Skeletal muscle tissue (tissue), 3 donors: ENCODE measurements at regions not wholly inside any gene's neighbourhood (a gene's known extent, or its start where the extent isn't known, plus 50 kb on each side); places are given as distances from the start of the nearest gene placed in this dataset.
A peak's percentile ranks its signal among the peaks of the same experiment; 100 is the strongest.

Source experiments
- H3K27ac ChIP-seq: one replicate; pipeline ENCODE4 v1.7.0; 2013; ENCODE audit warnings: mild to moderate bottlenecking, low read depth, low read length, inconsistent platforms
- H3K27me3 ChIP-seq, 3 donors: one replicate each; pipeline ENCODE4 v1.7.0; 2013; ENCODE audit warnings: low read length in 3 of 3; ENCODE audit not compliant: control insufficient read depth in 3 of 3, insufficient read depth in 3 of 3
- H3K36me3 ChIP-seq, 3 donors: one replicate each; pipeline ENCODE4 v1.7.0; 2013; ENCODE audit warnings: low read length in 3 of 3; ENCODE audit not compliant: control insufficient read depth in 3 of 3, insufficient read depth in 3 of 3
- H3K4me1 ChIP-seq, 3 donors: one replicate each; pipeline ENCODE4 v1.7.0; 2013; ENCODE audit warnings: low read length in 3 of 3, mild to moderate bottlenecking in 3 of 3; ENCODE audit not compliant: control insufficient read depth in 3 of 3, insufficient read depth in 3 of 3
- H3K4me3 ChIP-seq, 3 donors: one replicate each; pipeline ENCODE4 v1.7.0; 2013; ENCODE audit warnings: low read length in 3 of 3
- H3K9ac ChIP-seq, 3 donors: one replicate each; pipeline ENCODE4 v1.7.0; 2013; ENCODE audit warnings: low read length in 3 of 3, mild to moderate bottlenecking in 3 of 3, moderate library complexity in 2 of 3, low read depth in 1 of 3
- H3K9me3 ChIP-seq, 3 donors: one replicate each; pipeline ENCODE4 v1.7.0; 2013; ENCODE audit warnings: low read length in 3 of 3; ENCODE audit not compliant: control insufficient read depth in 3 of 3
- donor health status: Osteomylitis.

GRCh38 chr15:31486506-31486905 lies 159.9 kb downstream of the KLF13 start:
- peaks cover 16 to 22% (median 18%) of the 10 kb centered on the region in 3 donors for H3K4me1 ChIP-seq
- H3K27ac ChIP-seq, result no peak overlapping the region
- no peak overlapping the region for H3K4me3 ChIP-seq
- no peak overlapping the region for H3K9ac ChIP-seq
- no peaks in the 10 kb centered on the region for H3K9me3 ChIP-seq
- no peaks in the 10 kb centered on the region for H3K36me3 ChIP-seq
- H3K27me3 ChIP-seq, result peaks cover 10 to 24% (median 18%) of the 10 kb centered on the region in 3 donors

GRCh38 chr15:31486906-31487695 lies 160.5 kb downstream of the KLF13 start:
- Histone ChIP-seq H3K27ac (no peak overlapping the region), H3K27me3 (peaks cover 9 to 20% (median 15%) of the 10 kb centered on the region in 3 donors), H3K36me3 (no peaks in the 10 kb centered on the region), H3K9ac (no peak overlapping the region), H3K9me3 (peaks cover 0 to 3% (median 0%) of the 10 kb centered on the region in 3 donors), H3K4me3 (no peak overlapping the region), H3K4me1 (peaks cover 16 to 22% (median 18%) of the 10 kb centered on the region in 3 donors)

GRCh38 chr15:31487811-31488436 lies 161.3 kb downstream of the KLF13 start:
- H3K27ac ChIP-seq, result no peak overlapping the region

GRCh38 chr15:31488437-31489204 lies 162.0 kb downstream of the KLF13 start:
- H3K9me3 ChIP-seq, result peaks cover 0 to 3% (median 0%) of the 10 kb centered on the region in 3 donors
- H3K36me3 ChIP-seq, result no peaks in the 10 kb centered on the region
- peak overlapping the region in 1 of 3 donors; percentile 9 for H3K9ac ChIP-seq
- H3K27me3 ChIP-seq, result peaks cover 4 to 11% (median 6%) of the 10 kb centered on the region in 3 donors
- peaks cover 16 to 22% (median 18%) of the 10 kb centered on the region in 3 donors for H3K4me1 ChIP-seq
- no peak overlapping the region for H3K27ac ChIP-seq
- H3K4me3 ChIP-seq, result peak overlapping the region in 1 of 3 donors; percentile 6

More at GRCh38 chr15:31487811-31488436, 161.3 kb downstream of the KLF13 start:
- Histone ChIP-seq H3K9me3 (peaks cover 0 to 3% (median 0%) of the 10 kb centered on the region in 3 donors), H3K36me3 (no peaks in the 10 kb centered on the region), H3K4me3 (no peak overlapping the region), H3K4me1 (peaks cover 16 to 22% (median 18%) of the 10 kb centered on the region in 3 donors), H3K27me3 (peaks cover 4 to 12% (median 7%) of the 10 kb centered on the region in 3 donors), H3K9ac (no peak overlapping the region)

- no peak overlapping the region for H3K27ac ChIP-seq
- peaks cover 0 to 3% (median 0%) of the 10 kb centered on the region in 3 donors for H3K9me3 ChIP-seq
- peak overlapping the region in 1 of 3 donors; percentile 33 for H3K9ac ChIP-seq
- no peaks in the 10 kb centered on the region for H3K36me3 ChIP-seq
- peaks cover 1 to 7% (median 2%) of the 10 kb centered on the region in 3 donors for H3K27me3 ChIP-seq
- H3K4me1 ChIP-seq, result peaks cover 16 to 22% (median 18%) of the 10 kb centered on the region in 3 donors
- no peak overlapping the region for H3K4me3 ChIP-seq
Observed at GRCh38 chr15:31489281-31489680, 162.6 kb downstream of the KLF13 start.

GRCh38 chr15:31489801-31490646 lies 163.4 kb downstream of the KLF13 start:
- peaks cover 16 to 22% (median 18%) of the 10 kb centered on the region in 3 donors for H3K4me1 ChIP-seq
- H3K4me3 ChIP-seq, result peak overlapping the region in 1 of 3 donors; percentile 41
- H3K9ac ChIP-seq, result peak overlapping the region in 1 of 3 donors; percentile 33
- H3K9me3 ChIP-seq, result peaks cover 0 to 3% (median 0%) of the 10 kb centered on the region in 3 donors
- no peak overlapping the region for H3K27ac ChIP-seq
- no peaks in the 10 kb centered on the region for H3K27me3 ChIP-seq
- no peaks in the 10 kb centered on the region for H3K36me3 ChIP-seq

DNA sequence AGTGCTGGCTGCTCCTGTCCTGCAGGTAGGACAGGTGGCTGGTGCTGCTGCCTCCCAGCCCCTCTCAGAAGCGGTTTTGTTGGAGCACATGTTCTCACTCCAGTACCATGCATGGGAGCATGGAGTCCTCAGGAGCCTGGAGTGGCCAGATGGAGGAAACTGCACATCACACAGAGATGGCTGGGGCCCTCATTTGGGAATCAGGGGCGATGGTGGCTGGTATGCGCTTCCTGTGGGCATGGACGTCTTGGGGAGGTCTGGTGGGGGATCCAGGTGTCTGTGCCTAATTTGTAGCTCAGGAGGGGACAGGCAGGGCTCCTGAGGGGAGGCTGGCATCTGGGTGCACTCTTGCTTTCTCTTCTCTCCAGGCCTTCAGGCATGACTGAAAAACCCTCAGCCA lies 168.2 kb downstream of the KLF13 start:
- Histone ChIP-seq H3K27ac (no peak overlapping the region), H3K9me3 (peaks cover 0 to 3% (median 0%) of the 10 kb centered on the region in 3 donors), H3K36me3 (no peaks in the 10 kb centered on the region), H3K4me1 (peaks cover 2 to 5% (median 3%) of the 10 kb centered on the region in 3 donors), H3K9ac (no peak overlapping the region), H3K4me3 (no peak overlapping the region), H3K27me3 (no peaks in the 10 kb centered on the region)

- Histone ChIP-seq H3K27me3 (no peaks in the 10 kb centered on the region), H3K27ac (no peak overlapping the region), H3K9ac (no peak overlapping the region), H3K4me3 (no peak overlapping the region), H3K36me3 (no peaks in the 10 kb centered on the region), H3K4me1 (peaks cover 0 to 2% (median 0%) of the 10 kb centered on the region in 3 donors), H3K9me3 (peaks cover 0 to 3% (median 0%) of the 10 kb centered on the region in 3 donors)
Observed at GRCh38 chr15:31495281-31495680, 168.6 kb downstream of the KLF13 start.

- Histone ChIP-seq H3K4me1 (peaks cover 0 to 2% (median 0%) of the 10 kb centered on the region in 3 donors), H3K36me3 (no peaks in the 10 kb centered on the region), H3K9ac (no peak overlapping the region)
Observed at GRCh38 chr15:31497838-31498237, 171.2 kb downstream of the KLF13 start.

More at GRCh38 chr15:31497838-31498237, 171.2 kb downstream of the KLF13 start:
- Histone ChIP-seq H3K27me3 (no peaks in the 10 kb centered on the region), H3K9me3 (no peaks in the 10 kb centered on the region), H3K27ac (no peak overlapping the region), H3K4me3 (no peak overlapping the region)
